Heart left ventricle (tissue), 13 donors: ENCODE measurements at regions not wholly inside any gene's neighbourhood (a gene's known extent, or its start where the extent isn't known, plus 50 kb on each side); places are given as distances from the start of the nearest gene placed in this dataset.

Experiments
- POLR2A ChIP-seq, 2 donors: fragments of 450-650 bp; IDR thresholded peaks; one replicate each; pipeline ENCODE4 v1.6.1; 2017; ENCODE audit warnings: antibody characterized with exemption in 2 of 2, mild to moderate bottlenecking in 2 of 2, moderate library complexity in 2 of 2
- TF ChIP-seq, protein P1 (sequence below), 12 donors: fragments of 200-600 bp; sonication (generic) in 4 of 12; IDR thresholded peaks; one replicate each; pipeline versions ENCODE4 v1.5.0 to v1.8.0; 2018 to 2022; ENCODE audit warnings: antibody characterized with exemption in 12 of 12, mild to moderate bottlenecking in 5 of 12
- donor health status: ischemic (EF 13 %, LVEDD 7.1; RV severe dilation, severe dysfunction).
- donor health status: DM: no; HTN: yes; CAD: no.
- donor health status: DM: no; HTN: no; CAD: no.
- donor health status: ischemic (EF 25% LVEDD 6.9; RV normal size, moderate dysfunction).
- donor health status: ischemic (EF 25% LVEDD 5.7; RV mildly dilated, moderate dysfunction).
- donor health status: ischemic (EF 35%, LVEDD 5.7; RV mildly dilated, moderate dysfunction).
- donor health status: nonischemic (EF 11% LVEDD 7.7; RV severe dilation, severe dysfunction).
- donor health status: DM: yes; HTN: yes; CAD: no.
- donor health status: PGD.
- donor health status: ischemic (EF 29% LVEDD 5.4; RV normal size, mild dysfunction).
- donor health status: nonischemic (EF 23%, LVEDD 6.1; RV moderate dilation, normal function).

DNA sequence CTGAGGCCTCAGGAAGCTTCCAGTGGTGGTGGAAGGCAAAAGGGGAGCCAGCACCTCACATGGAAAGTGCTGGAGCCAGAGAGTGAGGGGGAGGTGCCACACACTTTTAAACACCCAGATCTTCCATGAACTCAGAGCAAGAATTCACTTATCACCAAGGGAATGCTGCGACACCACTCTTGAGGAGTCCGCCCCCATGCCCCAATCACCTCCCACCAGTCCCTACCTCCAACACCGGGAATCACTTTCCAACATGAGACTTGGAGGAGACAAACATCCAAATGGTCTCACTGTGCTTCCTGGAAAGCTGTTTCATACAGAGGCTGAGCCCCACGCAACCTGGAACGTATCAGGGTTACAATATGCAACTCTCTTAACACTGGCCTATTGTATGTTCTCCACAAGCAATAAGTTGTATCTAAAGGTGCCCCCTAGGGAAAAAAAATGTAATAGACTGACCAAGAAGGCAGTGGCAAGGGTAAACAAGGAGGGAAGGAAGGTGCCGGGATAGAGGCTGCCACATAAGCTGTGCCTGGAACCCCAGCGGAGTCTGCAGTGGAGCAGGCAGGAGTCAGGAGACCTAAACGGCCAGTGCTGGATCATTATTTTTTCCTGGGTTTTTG, 106.7 kb upstream of the FOXF1 start:
- TF ChIP-seq, protein P1, sequence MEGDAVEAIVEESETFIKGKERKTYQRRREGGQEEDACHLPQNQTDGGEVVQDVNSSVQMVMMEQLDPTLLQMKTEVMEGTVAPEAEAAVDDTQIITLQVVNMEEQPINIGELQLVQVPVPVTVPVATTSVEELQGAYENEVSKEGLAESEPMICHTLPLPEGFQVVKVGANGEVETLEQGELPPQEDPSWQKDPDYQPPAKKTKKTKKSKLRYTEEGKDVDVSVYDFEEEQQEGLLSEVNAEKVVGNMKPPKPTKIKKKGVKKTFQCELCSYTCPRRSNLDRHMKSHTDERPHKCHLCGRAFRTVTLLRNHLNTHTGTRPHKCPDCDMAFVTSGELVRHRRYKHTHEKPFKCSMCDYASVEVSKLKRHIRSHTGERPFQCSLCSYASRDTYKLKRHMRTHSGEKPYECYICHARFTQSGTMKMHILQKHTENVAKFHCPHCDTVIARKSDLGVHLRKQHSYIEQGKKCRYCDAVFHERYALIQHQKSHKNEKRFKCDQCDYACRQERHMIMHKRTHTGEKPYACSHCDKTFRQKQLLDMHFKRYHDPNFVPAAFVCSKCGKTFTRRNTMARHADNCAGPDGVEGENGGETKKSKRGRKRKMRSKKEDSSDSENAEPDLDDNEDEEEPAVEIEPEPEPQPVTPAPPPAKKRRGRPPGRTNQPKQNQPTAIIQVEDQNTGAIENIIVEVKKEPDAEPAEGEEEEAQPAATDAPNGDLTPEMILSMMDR (IDR thresholded peaks at IDR 0.05) = no peak
- TF ChIP-seq POLR2A (IDR thresholded peaks at IDR 0.05) = no peak
